Stimulated activated CD8-positive, alpha-beta memory T cell treated with anti-CD3 and anti-CD28 coated beads, Interleukin-2, amount 100 ng/mL, for 48 hours (primary cell): ENCODE measurements at regions not wholly inside any gene's neighbourhood (a gene's known extent, or its start where the extent isn't known, plus 50 kb on each side); places are given as distances from the start of the nearest gene placed in this dataset.
"Not testable (repeated sequence)": the region's sequence is repeated elsewhere in the genome, so short reads cannot be mapped to it uniquely, and the experiment has no call there.

ENCODE experiments used
- DNase-seq, 2 donors: peaks; one replicate each; pipeline ENCODE4 v3.0.0-alpha.2; 2020; ENCODE audit warnings: low read depth in 2 of 2

DNA sequence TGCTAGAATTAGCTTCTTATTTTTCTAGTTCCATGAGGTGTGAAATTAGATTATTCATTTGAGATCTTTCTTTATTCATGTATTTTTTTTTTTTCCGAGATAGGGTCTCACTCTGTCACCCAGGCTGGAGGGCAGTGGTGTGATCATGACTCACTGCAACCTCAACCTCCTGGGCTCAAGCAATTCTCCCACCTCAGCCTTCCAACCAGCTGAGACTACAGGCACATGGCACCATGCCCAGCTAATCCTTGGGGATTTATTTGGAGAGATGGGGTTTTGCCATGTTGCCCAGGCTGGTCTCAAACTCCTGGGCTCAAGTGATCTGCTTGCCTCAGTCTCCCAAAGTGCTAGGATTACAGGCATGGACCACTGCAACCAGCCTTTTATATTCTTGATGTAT is 653.0 kb downstream of the ADCYAP1 start:
- DNase-seq = not testable (repeated sequence)

DNA sequence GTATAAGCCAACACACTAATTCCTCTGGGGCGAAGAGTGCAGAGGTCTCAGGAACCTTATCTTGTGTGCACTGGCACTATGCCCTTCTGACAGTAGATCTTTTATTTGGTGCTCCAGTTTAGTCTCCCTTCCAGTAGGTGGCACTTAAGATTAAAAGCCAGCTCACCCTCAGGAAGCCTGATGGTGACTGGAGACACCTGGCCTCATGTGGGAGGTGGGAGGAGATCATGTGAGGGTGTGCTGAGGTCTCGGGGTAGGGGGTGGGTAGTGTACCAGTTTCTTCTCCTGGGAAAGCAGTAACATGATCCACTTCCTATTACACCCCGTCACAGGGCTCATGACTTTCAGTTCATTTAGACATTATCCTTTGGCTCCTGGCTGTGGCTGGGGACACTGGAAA is 654.9 kb downstream of the ADCYAP1 start:
- no peak for DNase-seq

DNA sequence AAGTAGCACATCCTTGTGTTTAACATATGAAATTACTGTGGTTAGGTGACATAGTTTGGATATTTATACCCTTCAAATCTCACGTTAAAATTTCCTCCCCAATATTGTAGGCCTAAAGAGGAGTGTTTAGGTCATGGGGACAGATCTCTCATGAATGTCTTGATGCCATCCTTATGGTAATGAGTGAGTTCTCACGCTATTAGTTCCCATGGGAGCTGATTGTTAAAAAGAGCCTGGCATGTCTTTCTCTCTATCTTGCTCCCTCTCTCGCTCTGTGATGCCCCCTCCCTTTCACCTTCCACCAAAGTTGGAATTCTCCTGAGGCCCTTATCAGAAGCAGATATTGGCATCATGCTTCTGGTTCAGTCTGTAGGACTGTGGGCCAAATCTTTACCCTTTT is 660.1 kb downstream of the ADCYAP1 start:
- no peak for DNase-seq

DNA sequence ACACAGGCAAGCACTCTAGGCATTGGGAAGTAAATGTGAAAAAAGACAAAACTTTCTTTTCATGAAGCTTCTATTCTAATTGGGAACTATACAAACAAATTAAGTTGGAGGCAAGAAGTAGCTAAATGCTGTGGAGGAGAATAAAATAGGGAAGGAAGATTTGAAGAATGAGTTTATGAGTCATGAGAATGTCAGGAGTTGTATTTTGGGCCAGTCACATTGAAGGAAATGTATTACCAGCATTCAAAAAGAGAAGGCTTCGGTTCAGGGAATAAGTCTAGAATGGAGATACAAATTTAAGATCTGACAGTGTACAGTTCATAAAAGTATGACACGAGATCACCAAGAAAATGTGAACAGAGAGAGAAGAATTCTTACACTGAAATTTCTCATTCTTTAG is 666.5 kb downstream of the ADCYAP1 start:
- DNase-seq = no peak

DNA sequence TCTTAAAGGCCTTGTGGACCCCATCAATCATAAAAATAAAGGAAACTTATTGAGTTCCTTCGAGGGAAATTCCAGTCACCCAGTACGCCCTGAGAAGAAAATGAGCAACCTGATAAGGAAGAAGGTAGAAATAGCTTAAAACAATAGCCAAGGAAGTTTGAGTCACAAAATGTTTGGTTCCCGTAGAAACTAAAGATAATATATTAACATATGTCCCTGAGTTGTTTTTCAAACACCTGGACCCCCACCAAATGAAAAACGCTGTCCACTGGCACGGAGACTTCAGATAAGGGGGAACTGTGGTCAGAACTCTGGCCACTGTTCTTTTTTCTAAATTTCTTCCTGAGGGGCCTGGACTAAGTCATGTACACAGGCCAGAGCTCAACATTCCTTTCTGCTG is 669.1 kb downstream of the ADCYAP1 start:
- DNase-seq = no peak

DNA sequence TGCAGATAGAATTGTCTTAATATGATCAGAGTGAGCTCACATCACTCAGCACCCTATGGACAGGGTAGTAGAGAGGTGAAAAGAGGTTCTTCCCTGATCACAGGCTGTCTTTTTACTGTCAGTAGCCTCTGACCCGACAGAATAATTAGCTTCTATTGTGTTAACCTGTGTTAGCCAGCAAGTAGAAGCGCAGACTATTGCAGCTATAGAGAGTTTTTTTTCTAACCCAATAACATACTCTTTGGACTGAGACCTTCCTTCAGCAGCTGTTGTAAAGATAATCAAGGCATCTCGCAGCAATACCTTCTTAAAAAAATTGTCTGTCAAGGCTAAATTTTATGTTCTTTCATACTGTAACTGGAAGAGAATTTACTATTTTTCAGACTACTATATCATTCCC is 670.4 kb downstream of the ADCYAP1 start:
- no peak for DNase-seq

DNA sequence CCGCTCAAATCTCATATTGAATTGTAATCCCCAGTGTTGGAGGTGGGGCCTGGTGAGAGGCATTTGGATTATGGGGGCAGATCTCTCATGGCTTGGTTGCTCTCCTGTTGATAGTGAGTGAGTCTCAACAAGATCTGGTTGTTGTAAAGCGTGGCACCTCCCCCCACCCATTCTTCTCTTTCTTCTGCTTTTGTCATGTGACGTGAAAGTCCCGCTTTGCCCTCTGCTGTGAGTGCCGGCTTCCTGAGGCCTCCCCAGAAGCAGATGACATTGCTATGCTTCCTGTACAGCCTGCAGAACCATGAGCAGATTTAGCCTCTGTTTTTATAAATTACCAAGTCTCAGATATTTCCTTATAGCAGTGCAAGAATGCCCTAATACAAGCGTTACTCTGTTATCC is 673.8 kb downstream of the ADCYAP1 start:
- DNase-seq = no peak

DNA sequence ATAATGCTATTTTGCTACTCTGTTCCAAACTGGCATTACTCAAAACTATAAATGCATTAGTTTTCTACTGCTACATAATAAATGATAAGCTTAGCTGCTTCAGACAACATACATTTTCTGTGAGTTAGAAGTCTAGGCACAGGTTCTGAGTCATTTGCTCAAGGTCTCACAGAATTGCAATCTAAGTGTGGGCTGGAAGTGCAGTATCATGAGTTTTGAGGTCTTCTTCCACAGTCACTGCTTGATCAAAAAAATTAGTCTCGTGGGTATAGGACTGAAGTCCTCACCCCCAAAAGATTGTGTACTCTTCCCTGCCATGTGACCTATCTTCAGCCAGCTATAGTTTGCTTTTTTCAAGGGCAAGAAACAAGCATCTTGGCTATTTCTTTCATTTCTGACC is 676.9 kb downstream of the ADCYAP1 start:
- no peak for DNase-seq

DNA sequence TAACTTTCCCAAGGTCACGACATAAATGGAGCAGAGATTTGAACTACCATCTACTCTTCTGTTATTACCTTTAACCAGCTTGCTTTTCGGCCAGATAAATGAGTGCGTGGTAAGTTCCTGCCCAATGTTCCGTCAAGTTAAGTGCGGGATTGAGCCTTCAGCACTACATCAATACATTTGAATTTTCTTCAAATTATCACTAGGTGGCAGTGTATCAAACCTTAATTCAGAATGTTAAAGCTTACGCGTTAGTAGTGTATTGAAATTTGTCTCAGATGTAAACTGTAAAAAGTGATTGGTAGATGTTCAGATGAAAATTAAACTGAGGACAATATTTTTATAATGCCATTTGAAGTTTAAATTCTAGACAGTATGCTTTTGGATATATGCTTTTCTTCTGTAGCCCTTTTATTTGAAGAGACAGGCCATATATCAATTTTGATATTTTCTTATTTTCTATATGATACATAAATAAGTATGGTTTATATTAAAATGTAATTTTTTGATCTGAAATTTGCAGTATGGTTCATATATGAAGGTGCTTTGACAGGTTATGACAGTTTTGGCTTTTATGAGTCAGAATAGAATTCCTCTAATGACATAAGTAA is 681.3 kb downstream of the ADCYAP1 start:
- no peak for DNase-seq

DNA sequence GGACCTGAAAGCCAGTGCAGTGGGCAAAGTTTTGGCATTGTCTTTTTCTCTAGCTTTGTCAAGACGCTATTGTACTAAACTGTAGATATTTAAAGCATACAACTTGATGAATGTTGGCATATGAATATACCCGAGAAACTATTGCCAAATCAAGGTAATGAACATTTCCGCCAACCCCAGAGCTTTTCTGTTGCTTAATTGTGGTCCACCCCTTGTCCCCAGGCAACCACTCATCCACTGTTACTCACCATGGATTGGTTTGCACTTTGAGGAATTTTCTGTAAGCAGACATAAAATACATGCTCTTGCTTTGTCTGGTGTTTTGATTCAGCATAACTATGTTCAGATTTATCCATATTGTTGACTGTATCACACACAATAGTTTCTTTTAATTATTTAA is 688.4 kb downstream of the ADCYAP1 start:
- DNase-seq = no peak

DNA sequence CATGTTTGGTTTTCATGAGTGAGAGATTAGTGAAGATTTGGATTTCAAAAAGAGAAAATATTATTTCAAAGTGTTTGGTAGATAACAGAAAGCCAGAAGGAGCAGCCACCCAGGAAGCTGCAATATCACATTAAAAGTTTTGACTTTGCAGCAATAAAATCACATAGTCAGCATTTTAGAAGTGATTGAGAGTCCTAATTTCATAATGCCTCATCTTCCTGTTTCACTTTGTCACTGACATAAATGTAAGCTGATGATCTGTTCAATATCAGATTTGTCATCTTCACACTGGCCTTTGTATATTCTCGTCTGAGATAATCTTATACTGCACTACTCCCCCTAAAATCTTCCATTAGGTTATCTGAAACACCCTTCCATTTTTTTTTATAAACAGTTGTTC is 690.5 kb downstream of the ADCYAP1 start:
- DNase-seq = no peak

DNA sequence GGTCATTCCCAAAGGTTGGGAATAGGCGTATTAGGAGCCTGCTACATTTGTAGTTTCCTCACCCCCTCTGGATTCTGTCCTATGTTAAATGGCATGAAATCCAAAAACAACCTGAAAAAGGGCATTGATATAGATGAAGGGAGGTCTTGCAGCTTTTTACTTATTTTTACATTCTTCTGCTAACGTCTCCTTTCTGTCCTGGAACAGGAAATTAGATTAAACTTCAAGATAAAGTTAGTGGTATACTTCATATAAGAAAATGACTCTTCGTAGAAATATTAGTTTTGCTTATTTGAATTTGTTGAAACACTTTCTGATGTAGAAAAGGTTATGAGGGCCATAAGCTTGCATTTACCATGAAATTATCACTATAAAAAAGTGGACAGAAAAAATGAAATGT is 694.5 kb downstream of the ADCYAP1 start:
- no peak for DNase-seq

DNA sequence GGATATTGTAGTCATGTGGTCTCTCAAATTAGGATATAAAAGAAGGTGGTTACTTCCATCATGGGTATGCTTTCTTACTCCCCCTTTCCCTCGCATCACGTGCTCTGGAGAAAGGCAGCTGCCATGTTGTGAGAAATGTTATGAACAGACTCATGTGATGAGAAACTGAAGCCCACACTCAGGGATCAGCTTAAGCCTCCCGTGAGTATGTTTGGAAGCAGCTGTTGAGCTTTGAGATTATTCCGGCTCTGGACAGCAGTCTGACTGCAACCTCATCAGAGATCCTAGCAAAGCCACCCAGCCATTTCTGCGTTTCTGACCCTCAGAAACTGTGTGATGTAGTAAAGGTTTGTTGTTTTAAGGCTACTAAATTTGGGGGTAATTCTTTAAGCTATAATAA is 700.1 kb downstream of the ADCYAP1 start:
- no peak for DNase-seq

DNA sequence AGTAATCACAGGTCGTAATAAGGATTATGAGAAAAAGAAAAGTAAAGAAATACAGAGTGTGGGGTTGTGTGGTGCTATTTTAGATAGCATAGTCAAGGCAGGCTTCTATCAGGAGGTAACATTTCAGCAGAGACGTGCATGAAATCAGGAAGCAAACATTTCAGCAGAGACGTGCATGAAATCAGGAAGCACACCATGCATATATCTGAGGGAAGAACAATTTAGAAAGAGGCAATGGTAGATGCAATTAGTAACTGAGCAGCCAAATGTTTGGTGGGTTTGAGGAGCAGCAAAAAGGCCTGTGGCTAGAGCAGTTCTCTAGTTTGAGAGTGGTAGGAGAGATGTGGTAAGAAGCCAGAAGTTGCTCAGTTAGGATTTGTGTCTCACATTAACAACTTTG is 713.7 kb downstream of the ADCYAP1 start:
- no peak for DNase-seq

DNA sequence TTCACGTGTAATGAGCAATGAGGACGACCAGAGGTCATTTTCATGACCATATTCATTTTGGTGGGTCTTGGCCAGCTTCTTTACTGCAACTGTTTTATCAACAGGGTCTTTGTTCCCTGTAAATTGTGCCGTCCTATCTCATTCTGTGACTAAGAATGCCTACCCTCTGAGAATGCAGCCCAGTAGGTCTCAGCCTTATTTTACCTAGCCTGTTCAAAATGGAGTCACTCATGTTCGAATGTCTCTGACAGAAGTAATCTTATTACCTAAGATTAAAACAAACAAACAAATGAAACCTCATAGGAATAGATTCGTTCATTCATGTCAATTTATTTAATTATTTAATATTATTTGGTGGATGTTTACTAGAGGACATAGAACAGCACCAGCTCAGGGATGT is 714.8 kb downstream of the ADCYAP1 start:
- no peak for DNase-seq

DNA sequence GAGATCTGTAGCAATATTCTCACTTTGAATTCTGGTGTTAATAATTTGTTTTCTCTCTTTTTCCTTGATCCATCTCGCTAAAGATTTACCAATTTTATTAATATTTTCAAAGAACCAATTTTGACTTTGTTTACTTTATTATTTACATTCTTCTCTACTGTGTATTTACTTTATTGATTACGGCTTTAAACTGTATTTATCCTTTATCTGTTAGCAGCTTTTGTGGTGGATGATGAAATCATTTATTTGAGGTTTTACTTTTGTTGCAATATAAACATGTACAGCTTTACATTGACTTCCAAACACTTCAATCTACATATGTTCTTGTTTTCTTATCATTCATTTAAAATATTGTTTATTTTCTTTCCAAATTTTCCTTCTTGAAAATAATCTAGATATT is 719.9 kb downstream of the ADCYAP1 start:
- no peak for DNase-seq

DNA sequence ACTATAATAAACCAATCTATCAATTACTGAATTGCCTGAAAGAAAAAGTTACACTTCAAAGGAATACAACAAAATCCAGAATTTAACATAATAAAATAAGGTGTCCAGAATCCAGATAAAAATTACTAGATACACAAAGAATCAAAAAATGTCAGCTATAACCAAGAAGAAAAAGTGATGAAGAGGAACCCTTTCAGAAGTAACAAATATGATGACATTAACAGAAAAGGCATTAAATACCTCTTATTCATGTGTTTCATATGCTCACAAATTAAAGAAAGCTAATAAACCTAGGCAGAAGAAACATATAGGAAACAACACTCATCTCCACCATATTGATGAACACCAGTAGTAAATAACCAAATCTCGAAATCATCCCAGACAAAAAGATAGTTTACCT is 722.8 kb downstream of the ADCYAP1 start:
- DNase-seq = no peak

DNA sequence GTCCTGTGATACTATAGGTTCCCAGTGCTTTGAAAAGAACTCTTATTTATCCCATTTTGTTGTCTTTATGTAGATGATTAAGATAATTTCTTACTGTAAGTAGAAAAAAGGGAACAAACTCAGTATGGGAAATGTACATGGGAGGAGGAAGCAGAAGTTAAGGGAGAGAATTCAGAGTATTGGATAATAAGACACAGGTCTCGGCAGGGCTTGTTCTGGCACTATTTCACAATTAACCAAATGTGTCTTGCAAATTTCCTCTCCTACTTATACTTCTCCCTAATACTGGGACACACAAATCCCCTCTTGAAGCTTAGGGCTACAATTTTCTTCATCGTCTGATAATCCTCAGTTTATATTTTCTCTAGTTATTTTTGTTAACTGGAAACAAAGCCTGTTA is 744.0 kb downstream of the ADCYAP1 start:
- DNase-seq = no peak

DNA sequence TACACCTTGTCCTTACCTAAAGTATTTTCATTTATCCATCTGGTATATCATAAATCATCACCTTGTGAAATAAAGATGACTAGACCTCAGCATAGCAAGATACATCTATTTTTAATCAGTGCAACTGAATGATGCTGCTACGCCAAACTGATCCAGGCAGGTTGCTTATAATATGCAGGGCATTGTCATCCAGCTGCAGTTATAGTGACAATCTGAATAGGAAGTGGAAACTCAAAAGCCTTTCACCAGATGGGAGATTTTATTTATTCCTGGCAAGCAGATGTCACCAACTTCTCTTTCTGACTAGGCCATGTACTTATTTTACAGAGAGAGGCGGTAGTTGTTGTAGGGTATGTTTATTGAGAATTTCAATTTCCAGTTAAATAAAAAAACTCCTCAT is 747.3 kb downstream of the ADCYAP1 start:
- no peak for DNase-seq

DNA sequence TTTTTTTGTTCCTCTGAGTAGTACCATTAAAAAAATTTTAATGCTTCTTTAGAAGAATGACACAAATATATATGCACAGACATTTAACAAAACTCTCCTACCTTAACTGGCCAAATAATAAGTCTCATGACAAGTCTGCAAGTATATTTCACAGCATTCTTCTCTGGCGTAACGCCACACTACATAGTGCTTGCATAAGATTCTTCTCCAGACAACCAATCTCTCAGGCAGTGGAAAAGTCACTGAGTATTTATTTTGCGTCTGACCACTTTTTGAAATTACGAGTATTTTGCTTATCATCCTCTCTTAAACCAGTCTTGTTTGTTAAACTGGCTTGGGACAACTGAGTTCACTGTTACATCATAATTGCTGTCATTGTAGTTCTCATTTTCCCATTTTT is 749.2 kb downstream of the ADCYAP1 start:
- no peak for DNase-seq

DNA sequence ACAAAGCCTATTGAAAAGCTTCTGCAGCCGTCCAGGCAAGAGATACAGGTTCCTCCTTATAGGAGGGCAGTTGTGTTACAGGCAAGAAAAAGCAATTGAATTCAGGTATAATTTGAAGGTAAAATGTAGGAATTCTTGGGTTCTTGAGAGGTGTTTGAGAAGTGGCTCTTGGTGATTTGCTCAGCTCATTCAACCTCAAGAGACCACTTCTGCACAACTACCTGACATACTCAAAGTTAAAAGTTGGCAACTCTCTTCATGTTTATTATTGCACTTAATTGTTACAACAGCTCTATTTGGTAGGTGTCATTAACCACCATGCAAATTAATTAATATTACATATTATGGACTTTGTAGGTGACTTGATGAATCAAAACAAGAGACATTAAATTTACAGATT is 753.2 kb downstream of the ADCYAP1 start:
- DNase-seq = no peak

DNA sequence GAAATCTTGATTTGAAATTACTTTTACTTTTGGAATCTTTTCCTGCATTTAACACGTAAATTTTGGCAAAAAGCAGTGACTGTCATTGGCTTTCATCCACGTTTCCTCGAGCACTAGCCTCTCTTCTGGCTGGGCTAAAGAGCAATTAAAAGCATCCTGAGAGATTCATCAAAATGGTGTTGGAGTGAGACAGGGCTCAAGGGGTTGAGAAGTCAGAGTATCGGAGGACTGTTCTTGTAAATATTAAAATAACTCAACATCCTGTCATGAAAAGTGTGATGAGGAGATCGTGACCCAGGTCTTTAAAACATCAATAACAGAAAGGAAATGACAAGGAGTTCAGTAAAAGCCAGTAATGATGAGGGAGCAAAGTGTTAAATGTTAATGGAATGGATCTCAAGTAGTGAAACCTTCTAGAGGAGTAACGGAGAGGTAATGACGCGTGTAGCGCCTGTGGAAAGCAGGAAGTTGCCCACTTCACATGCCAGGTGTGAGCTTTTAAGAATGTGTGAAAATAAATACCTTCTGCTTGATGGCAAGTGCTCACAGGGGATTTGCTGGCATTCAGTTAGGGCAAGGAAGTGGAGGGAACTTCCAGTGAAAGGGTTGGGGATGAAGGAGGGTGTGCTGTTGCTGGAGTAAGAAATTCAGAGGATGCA is 754.4 kb downstream of the ADCYAP1 start:
- DNase-seq = no peak

DNA sequence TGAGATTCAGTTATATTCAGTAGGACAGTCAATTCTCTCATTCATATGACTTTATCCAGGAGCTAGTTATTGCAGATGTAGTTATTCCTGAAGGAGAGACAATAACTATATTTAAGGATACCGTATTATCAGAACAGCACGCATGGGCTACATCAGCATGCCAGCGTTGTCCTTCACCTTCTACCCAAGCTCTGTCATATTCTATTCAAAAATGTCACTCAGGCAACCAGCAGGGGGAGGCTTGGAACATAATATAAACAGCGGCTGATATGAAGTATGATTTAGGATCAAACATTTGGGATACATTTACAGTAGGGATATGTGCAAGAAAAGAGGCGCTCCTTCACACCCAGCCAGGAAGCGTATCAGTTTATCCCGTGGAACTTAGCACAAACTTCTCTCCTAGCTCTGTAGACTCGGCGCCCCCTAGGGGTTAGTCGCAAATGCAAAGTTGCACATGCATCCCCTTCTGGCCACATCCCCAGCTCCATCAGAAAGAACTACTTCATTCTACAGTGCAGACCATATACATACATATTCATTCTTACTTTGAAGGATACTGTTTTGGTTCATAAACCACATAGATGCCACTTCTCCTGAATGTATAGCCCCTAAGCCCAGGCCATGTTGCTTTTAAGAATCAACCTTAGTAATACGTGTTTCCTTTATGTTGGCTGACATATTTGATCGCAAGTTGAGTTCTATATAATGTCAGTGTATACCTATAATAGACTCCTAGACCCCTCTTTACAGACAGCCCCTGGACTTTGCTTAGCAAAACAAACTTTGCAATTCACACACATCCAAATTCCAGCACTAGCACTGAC is 759.4 kb downstream of the ADCYAP1 start:
- peak; percentile 9 to 18 for DNase-seq
